Tibial nerve (tissue), 3 donors: ENCODE measurements at regions not wholly inside any gene's neighbourhood (a gene's known extent, or its start where the extent isn't known, plus 50 kb on each side); places are given as distances from the start of the nearest gene placed in this dataset.

Experiments used
- CTCF ChIP-seq, 5 experiments: fragments of 200-600 bp in 3 of 5; fragments of 450-650 bp in 2 of 5; sonication (generic) in 3 of 5; IDR thresholded peaks; one replicate each; pipeline ENCODE4 v1.5.1; 2016 to 2019; ENCODE audit warnings: antibody characterized with exemption in 5 of 5, mild to moderate bottlenecking in 3 of 5, moderate library complexity in 2 of 5
- POLR2A ChIP-seq, 2 donors: fragments of 450-650 bp; IDR thresholded peaks; one replicate each; pipeline ENCODE4 v1.6.1; 2017; ENCODE audit warnings: antibody characterized with exemption in 2 of 2, mild to moderate bottlenecking in 2 of 2, moderate library complexity in 2 of 2

GRCh38 chr20:29119141-29119540, 2138.3 kb upstream of the DEFB115 start:
- TF ChIP-seq POLR2A (IDR thresholded peaks at IDR 0.05) (no peak), CTCF (IDR thresholded peaks at IDR 0.05) (no peak)
